MM.1S (cell line): ENCODE measurements at regions not wholly inside any gene's neighbourhood (a gene's known extent, or its start where the extent isn't known, plus 50 kb on each side); places are given as distances from the start of the nearest gene placed in this dataset.

Experiments
- DNase-seq: peaks from one replicate; pipeline ENCODE4 v3.0.0-alpha.2; 2015
- H2AFZ ChIP-seq: fragments of 300-600 bp; sonication (generic); 2 replicates; pipeline ENCODE4 v1.6.0; 2016; ENCODE audit warnings: antibody characterized with exemption, low read length
- H3F3A ChIP-seq: fragments of 300-600 bp; sonication (generic); 2 replicates; pipeline ENCODE4 v1.6.1; 2016; ENCODE audit warnings: mild to moderate bottlenecking, antibody characterized with exemption, low read length, moderate library complexity, mixed read lengths; ENCODE audit not compliant: insufficient read depth
- H3K27ac ChIP-seq: fragments of 300-600 bp; sonication (generic); 2 replicates; pipeline ENCODE4 v1.5.1; 2016; ENCODE audit warnings: mild to moderate bottlenecking, low read length
- H3K27me3 ChIP-seq: fragments of 300-600 bp; sonication (generic); replicated peaks from 2 replicates; pipeline ENCODE4 v1.6.0; 2016; ENCODE audit warnings: low read length; ENCODE audit not compliant: insufficient read depth
- H3K36me3 ChIP-seq: fragments of 300-600 bp; sonication (generic); replicated peaks from 2 replicates; pipeline ENCODE4 v1.6.1; 2016; ENCODE audit warnings: mild to moderate bottlenecking, low read length, mixed read lengths; ENCODE audit not compliant: insufficient read depth
- H3K4me1 ChIP-seq: fragments of 300-600 bp; sonication (generic); 2 replicates; pipeline ENCODE4 v1.6.1; 2016; ENCODE audit warnings: low read length, mixed read lengths
- H3K4me2 ChIP-seq: fragments of 300-600 bp; sonication (generic); 2 replicates; pipeline ENCODE4 v1.6.0; 2016; ENCODE audit warnings: low read depth, low read length
- H3K4me3 ChIP-seq: fragments of 300-600 bp; sonication (generic); 2 replicates; pipeline ENCODE4 v1.5.1; 2016; ENCODE audit warnings: low read length, mixed read lengths
- H3K79me2 ChIP-seq: fragments of 300-600 bp; sonication (generic); 2 replicates; pipeline ENCODE4 v1.6.1; 2016; ENCODE audit warnings: mixed run types, low read length, mixed read lengths
- H3K9ac ChIP-seq: fragments of 300-600 bp; sonication (generic); 2 replicates; pipeline ENCODE4 v1.6.1; 2016; ENCODE audit warnings: low read length, mixed read lengths
- H3K9me2 ChIP-seq: fragments of 300-600 bp; sonication (generic); replicated peaks from 2 replicates; pipeline ENCODE4 v1.6.1; 2016; ENCODE audit warnings: mild to moderate bottlenecking, low read length, mixed read lengths; ENCODE audit not compliant: insufficient read depth
- H3K9me3 ChIP-seq: fragments of 300-600 bp; sonication (generic); replicated peaks from 2 replicates; pipeline ENCODE4 v1.6.1; 2016; ENCODE audit warnings: mild to moderate bottlenecking, low read length, mixed read lengths; ENCODE audit not compliant: insufficient read depth
- H4K20me1 ChIP-seq: fragments of 300-600 bp; sonication (generic); 2 replicates; pipeline ENCODE4 v1.6.1; 2016; ENCODE audit warnings: mild to moderate bottlenecking, low read length, moderate library complexity, mixed read lengths; ENCODE audit not compliant: insufficient read depth
- EZH2 ChIP-seq: fragments of 300-600 bp; sonication (generic); optimal IDR thresholded peaks from 2 replicates; pipeline ENCODE3; 2017; ENCODE audit warnings: low read depth, mild to moderate bottlenecking, antibody characterized with exemption, low read length, mixed read lengths
- EZH2phosphoT487 ChIP-seq: fragments of 300-600 bp; sonication (generic); IDR thresholded peaks from 2 replicates; pipeline ENCODE4 v1.6.1; 2018; ENCODE audit warnings: antibody characterized with exemption, low read length
- TF ChIP-seq, protein P1 (sequence below): fragments of 300-600 bp; sonication (generic); IDR thresholded peaks from 2 replicates; pipeline ENCODE4 v1.5.1; 2016; ENCODE audit warnings: antibody characterized with exemption, low read length, mixed read lengths

DNA sequence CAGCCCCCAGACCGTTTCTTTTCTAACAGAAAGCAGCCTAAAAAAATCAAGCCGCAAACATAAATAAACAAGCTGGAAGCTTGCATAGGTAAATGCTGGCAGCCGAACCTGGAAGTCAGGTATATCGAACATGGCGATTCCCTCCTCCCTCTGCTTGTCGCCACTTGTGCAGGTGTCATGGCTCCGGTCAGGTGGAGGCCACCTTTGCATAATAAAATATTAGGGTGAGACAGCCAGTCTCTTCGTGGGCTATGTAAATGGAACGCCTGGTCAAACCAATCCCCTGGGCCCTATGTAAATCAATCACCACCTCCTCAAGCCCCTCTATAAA is 223.9 kb upstream of the DAAM1 start:
- no peaks in the 10 kb centered on the region for H4K20me1 ChIP-seq
- no peak overlapping the region for H2AFZ ChIP-seq
- H3K9me2 ChIP-seq = no peaks in the 10 kb centered on the region
- TF ChIP-seq EZH2 (no peak), EZH2phosphoT487 (no peak)
- TF ChIP-seq, protein P1, sequence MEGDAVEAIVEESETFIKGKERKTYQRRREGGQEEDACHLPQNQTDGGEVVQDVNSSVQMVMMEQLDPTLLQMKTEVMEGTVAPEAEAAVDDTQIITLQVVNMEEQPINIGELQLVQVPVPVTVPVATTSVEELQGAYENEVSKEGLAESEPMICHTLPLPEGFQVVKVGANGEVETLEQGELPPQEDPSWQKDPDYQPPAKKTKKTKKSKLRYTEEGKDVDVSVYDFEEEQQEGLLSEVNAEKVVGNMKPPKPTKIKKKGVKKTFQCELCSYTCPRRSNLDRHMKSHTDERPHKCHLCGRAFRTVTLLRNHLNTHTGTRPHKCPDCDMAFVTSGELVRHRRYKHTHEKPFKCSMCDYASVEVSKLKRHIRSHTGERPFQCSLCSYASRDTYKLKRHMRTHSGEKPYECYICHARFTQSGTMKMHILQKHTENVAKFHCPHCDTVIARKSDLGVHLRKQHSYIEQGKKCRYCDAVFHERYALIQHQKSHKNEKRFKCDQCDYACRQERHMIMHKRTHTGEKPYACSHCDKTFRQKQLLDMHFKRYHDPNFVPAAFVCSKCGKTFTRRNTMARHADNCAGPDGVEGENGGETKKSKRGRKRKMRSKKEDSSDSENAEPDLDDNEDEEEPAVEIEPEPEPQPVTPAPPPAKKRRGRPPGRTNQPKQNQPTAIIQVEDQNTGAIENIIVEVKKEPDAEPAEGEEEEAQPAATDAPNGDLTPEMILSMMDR = no peak
- no peaks in the 10 kb centered on the region for H3K4me1 ChIP-seq
- H3K4me2 ChIP-seq = no peak overlapping the region
- no peak overlapping the region for H3K27ac ChIP-seq
- H3K9ac ChIP-seq = no peak overlapping the region
- DNase-seq = no peak
- H3F3A ChIP-seq = no peaks in the 10 kb centered on the region
- no peaks in the 10 kb centered on the region for H3K79me2 ChIP-seq
- H3K36me3 ChIP-seq = no peaks in the 10 kb centered on the region
- no peak overlapping the region for H3K4me3 ChIP-seq
- no peaks in the 10 kb centered on the region for H3K27me3 ChIP-seq
- H3K9me3 ChIP-seq = no peaks in the 10 kb centered on the region

DNA sequence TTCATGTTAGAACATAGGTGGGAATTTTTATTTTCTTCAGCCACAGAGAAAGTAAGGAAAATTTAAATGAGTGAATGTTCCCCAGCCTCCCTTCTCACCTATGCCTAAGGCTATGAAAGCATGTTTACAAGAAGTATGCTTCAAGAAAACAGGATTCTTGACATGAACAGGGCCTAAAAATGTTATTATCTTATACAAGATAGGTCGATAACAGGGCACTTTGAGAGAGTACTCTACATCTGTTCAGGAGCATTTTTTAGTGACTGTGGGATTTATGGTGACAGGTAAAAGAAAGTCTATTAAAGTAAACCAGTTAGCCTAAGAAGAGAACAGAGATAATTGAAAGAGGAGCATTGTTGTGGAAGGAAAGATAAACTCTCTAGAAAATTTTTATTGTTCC is 222.9 kb upstream of the DAAM1 start:
- no peaks in the 10 kb centered on the region for H4K20me1 ChIP-seq
- no peak overlapping the region for H3K27ac ChIP-seq
- H3K4me3 ChIP-seq = no peak overlapping the region
- no peak overlapping the region for H2AFZ ChIP-seq
- H3K4me2 ChIP-seq = no peak overlapping the region
- H3K9ac ChIP-seq = no peak overlapping the region
- H3F3A ChIP-seq = no peaks in the 10 kb centered on the region
- TF ChIP-seq EZH2phosphoT487 (no peak), EZH2 (no peak)
- TF ChIP-seq, protein P1 = no peak
- DNase-seq = no peak
- no peaks in the 10 kb centered on the region for H3K9me2 ChIP-seq
- H3K36me3 ChIP-seq = no peaks in the 10 kb centered on the region
- H3K79me2 ChIP-seq = no peaks in the 10 kb centered on the region
- H3K9me3 ChIP-seq = no peaks in the 10 kb centered on the region
- H3K4me1 ChIP-seq = no peaks in the 10 kb centered on the region
- H3K27me3 ChIP-seq = no peaks in the 10 kb centered on the region

DNA sequence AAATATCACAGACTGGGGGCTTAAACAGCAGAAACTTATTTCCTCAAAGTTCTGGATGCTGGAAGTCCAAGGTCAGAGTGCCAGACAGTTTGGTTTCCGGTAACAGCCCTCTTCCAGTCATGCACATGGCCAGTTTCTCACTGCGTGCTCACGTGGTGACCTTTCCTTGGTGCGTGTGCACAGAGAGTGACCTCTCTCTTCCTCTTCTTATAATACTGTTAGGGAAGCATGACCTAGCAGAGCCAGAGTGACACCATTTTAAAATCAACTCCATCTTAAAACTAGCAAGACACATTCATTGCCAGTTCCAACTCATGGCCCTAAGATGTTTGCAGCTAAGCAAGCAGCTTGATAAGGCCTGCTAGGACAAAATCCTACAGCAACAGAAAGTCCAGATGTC is 221.5 kb upstream of the DAAM1 start:
- Histone ChIP-seq H3K27ac (no peak overlapping the region), H3K27me3 (no peaks in the 10 kb centered on the region), H2AFZ (no peak overlapping the region), H4K20me1 (no peaks in the 10 kb centered on the region), H3K9me3 (no peaks in the 10 kb centered on the region), H3K79me2 (no peaks in the 10 kb centered on the region), H3K9me2 (no peaks in the 10 kb centered on the region), H3K36me3 (no peaks in the 10 kb centered on the region), H3K9ac (no peak overlapping the region), H3K4me1 (no peaks in the 10 kb centered on the region), H3K4me2 (no peak overlapping the region), H3K4me3 (no peak overlapping the region), H3F3A (no peaks in the 10 kb centered on the region)
- DNase-seq = no peak
- TF ChIP-seq, protein P1 = no peak
- TF ChIP-seq EZH2 (no peak), EZH2phosphoT487 (no peak)
